NCI-H226 (cell line): ENCODE measurements at regions not wholly inside any gene's neighbourhood (a gene's known extent, or its start where the extent isn't known, plus 50 kb on each side); places are given as distances from the start of the nearest gene placed in this dataset.
"Not testable (repeated sequence)": the region's sequence is repeated elsewhere in the genome, so short reads cannot be mapped to it uniquely, and the experiment has no call there.

Source experiments
- DNase-seq: peaks from one replicate; pipeline ENCODE4 v3.0.0-alpha.2; 2015

DNA sequence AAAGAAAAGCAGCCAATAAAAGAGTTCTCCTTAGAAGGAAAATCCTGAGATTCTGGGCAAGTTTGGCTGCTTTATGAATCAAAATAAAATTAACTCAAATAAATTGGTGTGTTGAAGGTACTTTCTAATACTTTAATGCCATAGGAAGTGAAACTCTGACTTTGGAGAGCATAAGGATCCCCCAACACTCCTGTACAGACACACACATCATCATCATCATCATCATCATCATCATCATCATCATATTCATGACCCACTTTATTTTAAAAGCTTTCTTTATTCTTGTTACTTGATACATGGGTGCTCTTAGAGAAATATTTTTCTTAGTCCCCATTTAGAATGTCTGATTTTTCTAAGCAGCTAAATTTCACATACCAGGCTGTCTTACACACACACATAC, 283.1 kb upstream of the CYRIA start:
- DNase-seq = no peak

- no peak for DNase-seq
Measured at GRCh38 chr2:16948053-16948452, 282.4 kb upstream of the CYRIA start.

DNA sequence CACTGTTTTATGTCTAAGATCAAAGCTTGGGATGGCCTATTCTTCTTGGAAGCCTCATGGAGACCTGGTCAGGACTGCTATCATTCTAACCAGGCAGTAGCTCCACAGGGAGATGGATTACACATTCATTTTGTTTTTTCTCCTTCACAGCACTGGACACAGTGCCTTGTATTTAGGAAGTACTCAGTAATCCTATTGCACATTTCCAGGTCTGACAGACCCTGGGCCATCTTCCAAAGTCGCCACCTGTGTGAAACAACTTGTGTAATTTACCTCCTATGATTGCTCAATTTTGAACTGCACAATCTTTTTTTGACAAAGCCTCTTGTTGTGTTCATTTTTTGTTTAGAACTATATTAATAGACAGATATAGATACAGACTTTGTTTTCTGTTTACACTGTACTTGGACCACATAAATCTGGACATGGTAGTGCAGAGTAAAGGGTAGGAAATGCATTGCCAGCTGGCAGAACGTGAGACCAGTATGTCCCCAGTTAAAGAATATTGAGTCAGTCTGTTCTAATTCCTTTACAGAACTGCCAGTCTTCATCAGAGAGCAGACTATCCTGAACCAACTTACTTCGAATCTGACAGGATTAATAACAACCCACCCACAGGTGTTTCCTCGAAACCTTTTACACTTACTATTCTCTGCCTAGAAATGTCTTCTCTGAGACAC, 277.8 kb upstream of the CYRIA start:
- DNase-seq = no peak

- DNase-seq = no peak
Measured at GRCh38 chr2:16940214-16940613, 274.6 kb upstream of the CYRIA start.

DNA sequence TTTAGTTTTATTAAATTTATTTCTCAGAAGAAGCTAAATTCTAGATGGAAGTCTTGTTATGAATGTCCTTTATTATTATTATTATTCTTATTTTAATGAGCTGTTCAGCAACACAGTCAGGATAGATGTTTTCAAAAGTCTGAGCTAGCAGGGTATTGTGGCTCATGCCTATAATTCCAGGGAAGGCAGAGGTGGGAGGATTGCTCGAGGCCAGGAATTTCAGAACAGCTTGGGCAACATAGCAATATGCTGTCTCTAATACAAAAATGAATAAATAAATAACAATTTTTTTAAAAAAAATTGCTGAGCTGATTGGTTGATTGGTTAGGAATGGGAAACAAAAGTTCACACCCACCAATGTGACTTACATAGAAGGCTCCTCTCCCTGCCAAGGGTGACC, 274.1 kb upstream of the CYRIA start:
- DNase-seq = no peak

GRCh38 chr2:16933355-16933754, 267.7 kb upstream of the CYRIA start:
- no peak for DNase-seq

GRCh38 chr2:16932826-16933225, 267.2 kb upstream of the CYRIA start:
- DNase-seq = no peak

DNA sequence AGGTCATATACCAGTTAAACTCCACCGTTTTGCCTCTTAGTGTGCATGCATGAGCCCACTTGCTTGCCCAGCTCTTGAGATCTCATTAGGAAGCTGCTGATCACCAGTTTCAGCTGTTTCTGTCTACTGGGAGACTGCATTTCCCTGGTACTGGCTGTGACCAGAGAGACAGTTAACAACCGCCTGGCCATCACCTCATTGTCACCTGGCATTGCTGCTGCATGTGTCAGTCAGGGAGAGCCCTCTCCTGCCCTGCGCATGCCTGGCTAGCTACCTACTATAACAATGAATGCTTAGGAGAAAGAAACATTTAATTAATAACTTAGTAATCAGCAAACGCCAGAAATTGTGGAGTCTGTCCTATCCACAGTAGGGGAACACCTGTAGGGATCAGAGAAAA, 265.8 kb upstream of the CYRIA start:
- no peak for DNase-seq

GRCh38 chr2:16927398-16927797, 261.8 kb upstream of the CYRIA start:
- no peak for DNase-seq

DNA sequence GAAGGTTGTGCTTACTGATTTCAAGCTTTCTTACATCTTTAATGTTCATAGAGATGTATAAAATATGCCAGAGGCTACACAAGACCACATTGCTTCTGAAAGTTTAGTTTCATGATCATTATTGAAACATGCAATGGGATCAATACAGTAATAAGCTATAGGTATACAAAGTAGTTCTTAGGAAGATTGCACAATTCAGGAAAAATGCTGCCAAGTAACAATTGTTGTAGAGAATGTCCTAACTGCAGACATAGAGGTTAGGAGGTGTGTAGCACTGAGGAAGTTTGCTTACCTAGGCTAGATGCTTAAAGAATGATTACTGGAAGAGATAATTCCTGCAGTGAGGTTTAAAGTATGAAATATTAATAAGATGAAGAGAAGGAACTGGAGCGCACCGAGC, 259.5 kb upstream of the CYRIA start:
- DNase-seq = no peak

DNA sequence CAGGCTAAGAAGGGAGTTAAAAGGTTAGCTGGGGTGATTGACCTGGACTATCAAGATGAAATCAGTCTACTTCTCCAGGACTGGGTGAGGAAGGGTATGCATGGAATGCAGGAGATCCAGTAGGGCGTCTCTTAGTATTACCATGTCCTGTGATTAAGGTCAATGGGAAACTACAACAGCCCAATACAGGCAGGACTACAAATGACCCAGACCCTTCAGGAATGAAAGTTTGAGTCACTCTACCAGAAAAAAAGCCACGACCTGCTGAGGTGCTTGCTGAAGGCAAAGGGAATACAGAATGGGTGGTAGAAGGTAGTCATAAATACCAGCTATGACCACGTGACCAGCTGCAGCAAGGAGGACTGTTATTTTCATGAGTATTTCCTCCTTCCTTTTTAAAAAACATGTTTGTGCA, 249.7 kb upstream of the CYRIA start:
- not testable (repeated sequence) for DNase-seq

- no peak for DNase-seq
Measured at GRCh38 chr2:16911746-16912145, 246.1 kb upstream of the CYRIA start.

GRCh38 chr2:16908656-16909055, 243.0 kb upstream of the CYRIA start:
- DNase-seq = no peak

DNA sequence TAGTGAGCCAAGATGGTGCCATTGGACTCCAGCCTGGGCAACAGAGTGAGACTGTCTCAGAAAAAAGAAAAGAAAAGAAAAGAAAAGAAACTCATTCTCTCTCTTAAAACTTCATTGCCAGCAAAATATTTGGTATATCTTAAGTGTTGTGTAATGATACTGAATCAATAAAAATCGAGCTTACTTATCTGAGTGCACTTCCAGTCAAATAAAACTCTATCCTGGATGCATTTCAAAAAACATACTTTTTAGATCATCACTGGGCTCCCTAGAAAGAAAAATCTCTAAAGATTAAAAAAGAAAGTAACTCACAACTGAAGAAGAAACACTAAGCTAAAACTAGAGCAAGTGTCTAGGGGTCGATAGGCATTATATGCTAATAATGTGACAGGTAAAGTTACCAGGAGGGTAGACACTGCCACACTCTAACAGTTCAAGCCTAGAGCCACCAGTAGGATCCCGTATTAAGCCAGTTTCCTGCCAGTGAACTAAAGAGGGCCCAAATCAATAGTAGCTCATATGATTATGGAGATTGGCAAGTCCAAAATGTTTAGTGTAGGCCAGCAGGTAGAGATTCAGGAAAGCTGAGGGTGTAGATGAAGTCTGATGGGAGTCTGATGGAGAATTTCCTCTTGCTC, 242.1 kb upstream of the CYRIA start:
- no peak for DNase-seq

GRCh38 chr2:16905325-16905724, 239.7 kb upstream of the CYRIA start:
- not testable (repeated sequence) for DNase-seq

- peak; percentile 7 for DNase-seq
Measured at GRCh38 chr2:16900405-16901025, 234.9 kb upstream of the CYRIA start.

GRCh38 chr2:16899958-16900357, 234.3 kb upstream of the CYRIA start:
- DNase-seq = no peak

DNA sequence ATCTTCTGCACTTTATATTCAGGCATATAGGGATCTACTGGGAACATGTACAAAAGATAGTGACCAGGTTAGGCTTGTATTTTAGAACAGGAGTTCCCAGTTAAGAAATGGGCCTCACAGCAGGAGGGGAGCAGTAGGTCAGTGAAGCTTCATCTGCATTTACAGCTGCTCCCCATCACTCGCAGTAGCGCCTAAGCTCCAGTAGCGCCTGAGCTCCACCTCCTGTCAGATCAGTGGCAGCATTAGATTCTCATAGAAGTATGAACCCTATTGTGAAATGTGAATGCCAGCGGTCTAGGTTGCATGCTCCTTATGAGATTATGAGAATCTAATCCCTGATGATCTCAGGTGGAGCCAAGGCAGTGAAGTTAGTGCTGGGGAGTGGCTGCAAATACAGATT, 224.4 kb upstream of the CYRIA start:
- DNase-seq = peak; percentile 5

DNA sequence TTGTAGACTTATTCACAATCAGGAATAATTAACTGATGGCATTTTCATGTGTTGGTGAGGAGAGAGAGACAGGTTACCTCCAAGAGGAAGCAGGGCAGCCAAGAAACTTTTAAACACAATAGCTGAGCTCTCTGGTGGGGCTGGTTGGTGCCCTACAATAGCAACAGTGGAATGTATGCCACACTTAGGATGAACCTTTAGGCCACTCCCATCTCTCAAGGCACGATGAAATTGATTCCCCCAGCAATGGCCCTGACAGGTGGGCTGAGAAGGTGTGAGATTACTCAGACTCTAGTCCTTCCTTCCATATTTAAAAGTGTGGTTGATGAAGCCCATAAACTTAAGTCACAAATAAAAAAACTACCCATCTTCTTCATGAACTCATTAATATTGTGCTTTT, 219.4 kb upstream of the CYRIA start:
- DNase-seq = no peak

- no peak for DNase-seq
Measured at GRCh38 chr2:16882706-16883105, 217.1 kb upstream of the CYRIA start.

- DNase-seq = no peak
Measured at GRCh38 chr2:16881122-16881521, 215.5 kb upstream of the CYRIA start.

DNA sequence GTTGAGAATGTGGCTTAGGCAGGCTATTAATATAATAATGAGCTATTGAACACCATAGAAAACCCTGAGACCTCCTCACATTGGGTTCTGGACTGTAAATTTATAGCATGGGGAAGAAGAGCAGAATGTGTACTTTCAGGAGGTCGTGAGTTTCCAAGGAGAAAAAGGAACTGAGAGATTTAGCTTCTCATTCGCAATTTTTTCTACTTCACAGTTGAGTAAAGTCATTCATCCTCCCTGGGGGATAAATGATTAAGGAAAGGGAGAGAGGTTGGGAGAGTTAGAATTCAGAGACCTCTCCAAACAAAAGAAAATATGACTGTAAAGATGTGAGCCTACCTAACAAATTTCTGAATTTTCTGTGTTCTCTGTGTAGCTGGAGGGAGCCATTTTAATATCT, 205.8 kb upstream of the CYRIA start:
- no peak for DNase-seq

- DNase-seq = no peak
Measured at GRCh38 chr2:16870491-16871076, 204.9 kb upstream of the CYRIA start.

DNA sequence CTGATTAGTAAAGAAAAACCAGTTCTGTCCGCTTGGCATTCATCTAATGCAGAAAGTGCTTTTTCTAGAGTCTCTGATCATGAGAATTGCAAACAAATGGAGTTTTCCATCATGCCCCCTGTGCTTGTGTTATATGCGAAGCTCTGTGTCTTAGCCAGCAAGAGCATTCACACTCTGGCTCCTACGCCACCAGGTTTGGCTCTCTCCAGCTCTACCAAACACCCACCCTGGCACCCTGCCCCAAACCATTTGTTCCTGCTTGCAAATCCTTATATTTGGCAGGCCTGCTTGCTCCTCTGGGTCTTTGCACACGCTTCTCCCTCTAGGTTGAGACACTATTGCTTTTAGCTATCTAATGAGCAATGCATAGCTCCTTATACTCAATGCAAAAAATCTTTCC, 204.1 kb upstream of the CYRIA start:
- DNase-seq = no peak
